ENCODE measurements at regions not wholly inside any gene's neighbourhood (a gene's known extent, or its start where the extent isn't known, plus 50 kb on each side); places are given as distances from the start of the nearest gene placed in this dataset.
"Not testable (repeated sequence)": the region's sequence is repeated elsewhere in the genome, so short reads cannot be mapped to it uniquely, and the experiment has no call there.

DNA sequence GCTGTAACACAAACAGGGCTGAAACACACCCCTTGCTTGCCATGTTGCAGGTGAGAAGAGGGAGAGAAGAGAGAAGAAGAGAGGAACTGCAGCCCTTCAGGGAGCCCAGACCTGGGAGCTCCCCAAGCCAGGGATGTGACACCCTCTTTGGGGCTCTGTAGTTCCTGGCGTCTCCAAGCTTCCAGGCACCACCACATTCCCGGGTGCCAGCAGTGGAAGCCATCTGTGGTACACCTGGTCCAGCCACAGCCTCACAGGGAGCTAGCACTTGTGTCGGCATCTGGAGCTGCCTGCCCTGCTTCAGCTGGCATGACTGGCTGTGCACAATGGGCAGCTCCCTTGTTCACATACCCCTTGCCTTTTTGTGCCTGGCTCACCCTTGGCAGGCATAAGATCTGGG, 182.1 kb downstream of the DEPDC1B start:
- no peak for DNase-seq (ENCODE audit: low read depth, low spot score)

- no peak for DNase-seq (ENCODE audit: low read depth, low spot score)
Measured at GRCh38 chr5:60517094-60517694, 182.8 kb downstream of the DEPDC1B start.

- DNase-seq (ENCODE audit: low read depth, low spot score): no peak
Measured at GRCh38 chr5:60516688-60517087, 183.3 kb downstream of the DEPDC1B start.

DNA sequence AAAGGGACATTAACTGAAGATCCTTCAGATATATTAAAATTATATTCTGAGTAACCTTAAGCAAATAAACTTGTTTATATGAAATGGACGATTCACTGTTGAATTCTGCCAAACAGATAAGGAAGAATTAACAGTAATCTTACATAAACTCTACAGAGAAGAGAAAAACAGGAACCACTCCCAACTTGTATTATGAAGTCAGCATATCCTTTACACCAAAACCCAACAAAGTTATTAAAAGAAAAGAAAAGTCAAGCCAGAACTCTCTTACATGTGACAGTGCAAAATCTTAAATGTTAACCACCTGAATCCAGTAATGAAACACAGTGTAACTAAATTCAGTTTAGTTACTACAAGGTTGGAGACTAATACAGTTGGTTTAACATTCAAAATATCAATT, 185.8 kb downstream of the DEPDC1B start:
- no peak for DNase-seq (ENCODE audit: low read depth, low spot score)

- DNase-seq (ENCODE audit: low read depth, low spot score): no peak
Measured at GRCh38 chr5:60512117-60512516, 187.8 kb downstream of the DEPDC1B start.

DNA sequence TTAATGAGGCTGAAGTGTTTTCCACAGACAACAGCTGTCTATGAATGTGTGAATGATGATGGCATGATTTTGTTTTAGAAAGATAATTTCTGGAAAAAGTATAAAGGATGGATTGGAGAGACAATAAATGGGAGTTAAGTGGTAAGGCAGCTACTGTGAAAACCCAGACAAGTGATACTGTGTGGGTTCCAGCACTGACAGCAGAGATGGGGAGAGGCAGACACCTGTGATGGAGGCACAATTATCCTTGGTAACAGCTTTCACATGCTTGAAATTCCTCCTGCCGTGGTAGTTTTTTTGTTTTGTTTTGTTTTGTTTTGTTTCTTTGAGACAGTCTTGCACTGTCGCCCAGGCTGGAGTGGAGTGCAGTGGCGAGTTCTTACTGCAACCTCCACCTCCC, 189.3 kb downstream of the DEPDC1B start:
- no peak for DNase-seq (ENCODE audit: low read depth, low spot score)

- no peak for DNase-seq (ENCODE audit: low read depth, low spot score)
Measured at GRCh38 chr5:60510049-60510448, 189.9 kb downstream of the DEPDC1B start.

DNA sequence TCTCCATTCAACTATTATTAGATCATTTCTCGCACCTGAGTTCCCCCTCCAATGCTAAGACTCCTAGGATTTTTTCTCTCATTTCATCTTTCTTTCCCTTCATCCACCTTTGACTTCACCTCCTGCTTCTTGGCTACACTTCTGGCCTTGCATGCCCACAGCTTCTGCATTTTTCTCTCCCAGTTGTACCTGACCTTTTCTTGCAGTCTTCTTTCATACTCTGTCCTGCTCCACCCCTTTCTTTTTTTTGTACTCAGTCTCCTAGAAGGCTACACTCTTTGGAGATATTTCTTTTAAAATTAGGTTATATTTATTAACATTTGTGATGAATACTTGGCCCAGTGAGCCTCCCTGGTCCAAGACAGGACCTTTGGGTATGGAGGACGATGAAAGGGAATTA, 190.4 kb downstream of the DEPDC1B start:
- DNase-seq (ENCODE audit: low read depth, low spot score): no peak

DNA sequence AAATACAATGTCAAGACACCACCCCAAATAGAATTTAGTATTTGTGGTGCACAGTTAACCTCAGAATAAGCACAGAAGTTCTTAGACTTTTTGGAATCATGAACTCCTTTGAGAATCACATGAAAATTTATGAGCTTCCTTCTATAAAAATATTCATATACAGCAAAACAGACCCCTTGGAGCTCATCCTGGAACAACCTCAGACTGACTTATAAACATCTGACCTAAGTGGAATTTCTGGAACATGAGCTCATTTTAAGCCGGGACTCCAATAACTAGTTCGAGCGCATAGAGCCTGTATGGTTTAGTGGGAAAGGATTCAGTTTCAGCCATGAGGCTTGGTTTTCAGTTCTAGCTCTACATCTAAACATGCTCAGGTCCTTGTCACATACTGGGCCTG, 192.3 kb downstream of the DEPDC1B start:
- peak; percentile 68 for DNase-seq (ENCODE audit: low read depth, low spot score)

GRCh38 chr5:60505373-60506171, 194.4 kb downstream of the DEPDC1B start:
- no peak for DNase-seq (ENCODE audit: low read depth, low spot score)

- no peak for DNase-seq (ENCODE audit: low read depth, low spot score)
Measured at GRCh38 chr5:60504342-60504741, 195.6 kb downstream of the DEPDC1B start.

DNA sequence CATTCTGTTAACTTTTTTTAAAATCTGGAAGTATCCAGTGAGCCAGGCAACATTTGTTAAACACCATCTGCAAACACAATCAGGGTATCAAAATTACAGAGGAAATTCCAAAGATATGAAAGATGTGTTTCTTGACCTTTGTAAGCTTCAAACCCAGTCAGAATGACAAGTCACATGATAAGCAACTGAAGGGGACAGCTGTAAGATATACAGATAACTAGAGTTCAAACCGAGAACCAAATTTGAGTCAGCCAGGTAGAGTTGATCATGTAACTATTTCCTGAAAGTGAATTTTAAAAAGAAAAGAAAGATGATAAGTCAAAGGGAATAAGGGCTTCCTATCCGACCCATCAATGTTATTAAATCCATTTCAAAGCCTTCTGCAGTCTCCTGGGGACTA, 196.2 kb downstream of the DEPDC1B start:
- DNase-seq (ENCODE audit: low read depth, low spot score): no peak

DNA sequence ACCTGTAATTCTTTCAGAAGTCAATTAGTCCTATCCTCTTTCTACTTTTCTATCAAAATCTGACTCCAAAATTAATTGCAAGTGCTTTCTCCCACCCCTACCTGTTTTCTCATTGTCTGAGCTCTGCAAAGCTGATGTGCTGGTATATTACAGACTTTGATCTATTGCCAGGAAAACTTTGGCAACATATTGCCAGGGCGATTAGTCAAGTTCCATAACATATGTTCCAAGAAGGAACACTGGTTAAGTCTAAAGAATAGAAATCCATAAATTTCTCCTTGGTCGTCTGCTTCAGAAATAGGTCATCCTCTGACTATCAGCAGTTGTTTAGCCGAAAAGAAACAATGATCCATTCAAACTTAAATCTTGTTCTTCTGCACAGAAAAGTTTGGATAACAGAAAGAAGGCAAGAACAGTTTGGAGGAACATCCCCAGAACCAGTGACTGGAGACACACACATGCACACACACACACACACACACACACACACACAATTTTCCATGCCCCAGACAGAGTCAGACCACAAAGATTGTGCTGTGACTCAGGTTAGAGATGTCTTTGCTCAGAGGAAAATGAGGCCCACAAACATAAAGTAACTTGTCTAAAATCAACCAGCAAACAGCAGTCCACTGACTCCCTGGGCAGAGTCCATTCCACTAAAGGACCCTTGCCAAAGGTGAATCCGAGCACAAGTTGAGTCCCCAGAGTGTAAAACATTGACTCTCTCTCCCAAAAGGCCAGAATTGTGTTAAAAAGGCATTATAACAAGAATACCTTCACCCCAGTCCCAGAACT, 202.1 kb downstream of the DEPDC1B start:
- DNase-seq (ENCODE audit: low read depth, low spot score): no peak

DNA sequence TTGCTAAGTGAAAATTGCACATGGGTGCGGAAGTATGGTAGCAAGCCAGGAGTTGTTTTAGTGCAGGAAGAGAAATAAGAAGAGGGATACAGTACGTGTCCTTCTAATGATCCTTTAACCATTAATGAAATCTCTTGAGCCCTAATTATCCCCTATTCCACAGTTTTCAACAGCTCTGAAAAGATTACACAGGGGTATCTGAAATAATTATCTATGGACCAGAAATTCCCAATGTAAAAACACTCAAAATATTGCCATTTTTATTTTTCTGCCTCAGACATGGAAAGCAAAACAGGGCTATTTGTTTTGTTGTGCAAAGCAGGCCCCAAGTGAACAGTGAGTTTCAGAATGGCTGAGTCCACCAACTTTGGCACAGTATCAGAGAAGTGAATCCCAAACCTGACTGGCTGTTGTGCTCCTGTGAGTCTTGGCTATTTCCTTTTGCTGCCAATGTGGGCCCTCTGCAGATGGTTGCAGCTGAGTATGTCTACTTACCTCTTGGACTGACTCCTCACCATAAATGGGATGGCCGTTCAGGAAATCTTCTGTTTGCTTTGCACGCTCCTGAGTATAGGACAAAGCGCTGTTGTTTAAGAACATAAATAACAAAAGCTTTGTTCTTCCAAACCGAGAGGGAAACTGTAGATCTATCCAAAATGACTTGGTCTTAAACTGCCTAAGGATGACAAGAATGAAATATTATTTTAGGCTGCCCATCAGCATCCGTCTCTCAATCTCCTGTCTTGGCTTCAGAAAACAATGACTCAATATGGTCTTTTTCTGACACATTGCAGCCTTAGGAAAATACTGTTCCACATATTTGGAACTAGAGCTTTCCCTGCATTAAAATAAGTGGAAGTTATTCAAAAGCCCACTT, 204.1 kb downstream of the DEPDC1B start:
- no peak for DNase-seq (ENCODE audit: low read depth, low spot score)

GRCh38 chr5:60494635-60495034, 205.3 kb downstream of the DEPDC1B start:
- no peak for DNase-seq (ENCODE audit: low read depth, low spot score)

GRCh38 chr5:60494144-60494543, 205.8 kb downstream of the DEPDC1B start:
- DNase-seq (ENCODE audit: low read depth, low spot score): no peak

- DNase-seq (ENCODE audit: low read depth, low spot score): no peak
Measured at GRCh38 chr5:60493372-60493771, 206.6 kb downstream of the DEPDC1B start.

- no peak for DNase-seq (ENCODE audit: low read depth, low spot score)
Measured at GRCh38 chr5:60492958-60493357, 207.0 kb downstream of the DEPDC1B start.

DNA sequence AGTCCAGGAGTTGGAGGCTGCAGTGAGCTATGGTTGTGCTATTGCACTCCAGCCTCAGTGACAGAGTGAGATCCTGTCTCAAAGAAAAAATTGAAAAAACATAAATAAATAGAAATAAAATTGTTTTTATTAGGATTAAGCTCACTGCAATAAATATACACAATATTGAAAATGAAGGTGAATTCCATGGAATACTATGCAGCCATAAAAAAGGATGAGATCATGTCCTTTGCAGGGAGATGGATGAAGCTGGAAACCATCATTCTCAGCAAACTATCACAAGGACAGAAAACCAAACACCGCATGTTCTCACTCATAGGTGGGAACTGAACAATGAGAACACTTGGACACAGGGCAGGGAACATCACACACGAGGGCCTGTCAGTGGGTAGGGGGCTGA, 207.6 kb downstream of the DEPDC1B start:
- not testable (repeated sequence) for DNase-seq (ENCODE audit: low read depth, low spot score)

DNA sequence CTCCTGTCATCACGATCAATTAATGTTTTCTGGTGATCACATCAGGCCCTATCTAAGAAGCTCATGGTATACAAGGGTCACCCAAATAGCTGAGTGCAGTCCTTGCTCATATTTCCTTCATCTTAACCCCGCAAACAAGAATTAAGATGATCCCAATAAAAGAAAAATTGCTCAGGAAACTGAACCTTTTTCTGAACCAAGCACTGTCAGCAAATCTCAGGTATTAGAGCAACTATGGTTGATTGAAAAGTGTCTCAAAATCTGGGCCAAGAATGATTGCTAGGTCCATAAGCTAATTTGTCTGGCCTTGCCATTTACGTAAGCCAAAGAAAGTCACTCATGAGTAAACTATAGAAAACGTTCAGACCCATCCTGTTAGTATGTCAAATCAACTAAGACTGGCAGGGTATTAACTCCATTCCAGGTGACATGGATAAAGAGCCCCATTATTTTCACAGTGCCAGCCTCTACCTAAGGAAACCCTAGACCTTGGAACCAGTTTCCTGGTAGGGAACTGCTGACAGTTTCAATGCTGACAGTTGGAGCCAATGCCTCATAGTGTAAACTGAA, 209.3 kb downstream of the DEPDC1B start:
- DNase-seq (ENCODE audit: low read depth, low spot score): no peak

- no peak for DNase-seq (ENCODE audit: low read depth, low spot score)
Measured at GRCh38 chr5:60489856-60490255, 210.1 kb downstream of the DEPDC1B start.
